Activated CD8-positive, alpha-beta memory T cell treated with anti-CD3 and anti-CD28 coated beads for 48 hours (primary cell): ENCODE measurements at regions not wholly inside any gene's neighbourhood (a gene's known extent, or its start where the extent isn't known, plus 50 kb on each side); places are given as distances from the start of the nearest gene placed in this dataset.

Experiments used
- DNase-seq, 3 experiments: peaks; one replicate each; pipeline ENCODE4 v3.0.0-alpha.2; 2020; ENCODE audit warnings: low read depth in 2 of 3, low spot score in 2 of 3

GRCh38 chr3:10759495-10759894, 56.5 kb upstream of the SLC6A11 start:
- DNase-seq, result no peak

GRCh38 chr3:10760199-10760598, 55.8 kb upstream of the SLC6A11 start:
- no peak for DNase-seq

- DNase-seq, result no peak
Measured at GRCh38 chr3:10761583-10761982, 54.4 kb upstream of the SLC6A11 start.

GRCh38 chr3:10762116-10762515, 53.9 kb upstream of the SLC6A11 start:
- DNase-seq, result no peak

- no peak for DNase-seq
Measured at GRCh38 chr3:10762611-10763247, 53.3 kb upstream of the SLC6A11 start.

- no peak for DNase-seq
Measured at GRCh38 chr3:10763248-10763620, 52.8 kb upstream of the SLC6A11 start.

GRCh38 chr3:10763817-10764258, 52.2 kb upstream of the SLC6A11 start:
- no peak for DNase-seq

GRCh38 chr3:10764259-10765051, 51.6 kb upstream of the SLC6A11 start:
- no peak for DNase-seq

- DNase-seq, result no peak
Measured at GRCh38 chr3:10766049-10766705, 49.9 kb upstream of the SLC6A11 start.
